Progenitor cell of endocrine pancreas (in vitro differentiated cells): ENCODE measurements at regions not wholly inside any gene's neighbourhood (a gene's known extent, or its start where the extent isn't known, plus 50 kb on each side); places are given as distances from the start of the nearest gene placed in this dataset.

Source experiments
- DNase-seq: peaks from one replicate; pipeline ENCODE4 v3.0.0; 2021; ENCODE audit warnings: low spot score; ENCODE audit not compliant: unreplicated experiment
- H3K27ac Mint-ChIP-seq: 2 replicates; pipeline ENCODE4 v1.8.0; 2021; ENCODE audit warnings: mild to moderate bottlenecking, moderate library complexity, mixed read lengths
- H3K27me3 Mint-ChIP-seq: 2 replicates; pipeline ENCODE4 v1.8.0; 2021; ENCODE audit warnings: mixed read lengths
- H3K36me3 Mint-ChIP-seq: 2 replicates; pipeline ENCODE4 v1.8.0; 2022; ENCODE audit warnings: mixed read lengths; ENCODE audit not compliant: insufficient read depth
- H3K4me1 Mint-ChIP-seq: 2 replicates; pipeline ENCODE4 v1.8.0; 2021; ENCODE audit warnings: low read depth, mixed read lengths
- H3K4me3 Mint-ChIP-seq: 2 replicates; pipeline ENCODE4 v1.8.0; 2021; ENCODE audit warnings: low read depth, mild to moderate bottlenecking, moderate library complexity, mixed read lengths
- H3K9me3 Mint-ChIP-seq: 2 replicates; pipeline ENCODE4 v1.8.0; 2021; ENCODE audit warnings: low read depth, mixed read lengths
- TF ChIP-seq, protein P1 (sequence below): fragments of 200-600 bp; sonication (generic); IDR thresholded peaks from one replicate; pipeline ENCODE4 v1.5.0; 2021; ENCODE audit warnings: antibody characterized with exemption, mild to moderate bottlenecking; ENCODE audit not compliant: unreplicated experiment

DNA sequence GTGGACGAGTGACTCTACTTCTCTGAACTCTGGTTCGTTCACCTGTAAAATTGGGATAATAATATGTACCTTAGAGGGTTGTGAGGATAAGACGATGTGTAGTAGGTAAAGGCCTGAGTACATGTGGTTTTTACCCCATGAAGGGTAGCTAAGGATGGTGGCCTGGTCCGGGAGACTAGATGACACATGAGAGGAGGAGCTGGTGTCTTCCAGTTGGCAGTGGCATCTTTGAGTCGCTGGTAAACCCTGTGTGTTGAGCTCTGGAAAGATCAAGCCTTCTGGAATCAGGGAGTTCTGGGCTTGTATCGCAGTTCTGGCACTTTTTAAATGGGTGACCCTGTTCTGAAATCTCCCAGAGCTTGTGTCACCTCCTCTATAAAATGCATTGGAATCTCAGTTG lies 166.4 kb upstream of the ZNF618 start:
- peaks cover 2% of the 10 kb centered on the region for H3K36me3 Mint-ChIP-seq
- no peak overlapping the region for H3K4me3 Mint-ChIP-seq
- TF ChIP-seq, protein P1, sequence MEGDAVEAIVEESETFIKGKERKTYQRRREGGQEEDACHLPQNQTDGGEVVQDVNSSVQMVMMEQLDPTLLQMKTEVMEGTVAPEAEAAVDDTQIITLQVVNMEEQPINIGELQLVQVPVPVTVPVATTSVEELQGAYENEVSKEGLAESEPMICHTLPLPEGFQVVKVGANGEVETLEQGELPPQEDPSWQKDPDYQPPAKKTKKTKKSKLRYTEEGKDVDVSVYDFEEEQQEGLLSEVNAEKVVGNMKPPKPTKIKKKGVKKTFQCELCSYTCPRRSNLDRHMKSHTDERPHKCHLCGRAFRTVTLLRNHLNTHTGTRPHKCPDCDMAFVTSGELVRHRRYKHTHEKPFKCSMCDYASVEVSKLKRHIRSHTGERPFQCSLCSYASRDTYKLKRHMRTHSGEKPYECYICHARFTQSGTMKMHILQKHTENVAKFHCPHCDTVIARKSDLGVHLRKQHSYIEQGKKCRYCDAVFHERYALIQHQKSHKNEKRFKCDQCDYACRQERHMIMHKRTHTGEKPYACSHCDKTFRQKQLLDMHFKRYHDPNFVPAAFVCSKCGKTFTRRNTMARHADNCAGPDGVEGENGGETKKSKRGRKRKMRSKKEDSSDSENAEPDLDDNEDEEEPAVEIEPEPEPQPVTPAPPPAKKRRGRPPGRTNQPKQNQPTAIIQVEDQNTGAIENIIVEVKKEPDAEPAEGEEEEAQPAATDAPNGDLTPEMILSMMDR: no peak
- H3K4me1 Mint-ChIP-seq: peaks cover 6% of the 10 kb centered on the region
- peaks cover 6% of the 10 kb centered on the region for H3K27me3 Mint-ChIP-seq
- H3K27ac Mint-ChIP-seq: no peak overlapping the region
- no peak for DNase-seq
- H3K9me3 Mint-ChIP-seq: peaks cover 20% of the 10 kb centered on the region

DNA sequence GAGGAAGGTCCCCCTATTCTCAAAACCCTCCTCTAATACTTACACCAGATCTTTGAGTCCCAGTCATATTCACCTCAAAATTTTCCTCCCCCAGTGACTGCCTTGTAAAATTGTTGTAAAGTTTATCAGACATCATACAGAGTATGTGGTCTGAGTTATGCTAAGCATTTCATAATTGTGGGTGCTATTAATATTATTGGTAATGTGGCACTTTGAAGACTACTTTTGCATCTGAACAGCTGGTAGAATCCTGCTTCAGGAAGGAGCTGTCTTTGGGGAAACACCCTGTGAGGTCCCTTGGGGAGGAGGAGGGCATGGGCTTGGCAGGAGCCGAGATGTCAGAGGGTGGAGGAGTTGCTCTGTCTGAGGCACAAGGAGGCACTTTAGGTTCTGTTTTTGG lies 164.9 kb upstream of the ZNF618 start:
- H3K4me1 Mint-ChIP-seq: no peaks in the 10 kb centered on the region
- H3K4me3 Mint-ChIP-seq: no peak overlapping the region
- TF ChIP-seq, protein P1: no peak
- peaks cover 6% of the 10 kb centered on the region for H3K27me3 Mint-ChIP-seq
- no peak for DNase-seq
- no peak overlapping the region for H3K27ac Mint-ChIP-seq
- H3K9me3 Mint-ChIP-seq: peaks cover 28% of the 10 kb centered on the region
- H3K36me3 Mint-ChIP-seq: peaks cover 2% of the 10 kb centered on the region

DNA sequence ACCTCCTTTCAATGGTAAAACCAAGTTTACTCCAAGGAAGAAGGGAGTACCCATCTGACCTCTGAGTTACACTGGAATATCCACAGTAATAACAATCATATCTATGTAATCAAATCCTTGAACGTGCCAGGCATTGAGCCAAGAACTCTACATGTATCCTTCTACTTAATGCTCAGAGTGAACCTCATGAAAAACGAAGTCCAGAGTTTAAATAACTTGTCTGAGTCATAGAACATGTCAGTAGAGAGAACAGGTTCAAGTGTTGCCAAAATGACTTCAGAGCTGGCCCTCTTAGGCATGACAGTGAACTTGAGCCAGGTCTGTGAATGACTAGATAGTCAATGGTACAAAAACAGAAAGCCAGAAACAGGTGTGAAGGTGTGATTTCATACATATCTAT lies 164.1 kb upstream of the ZNF618 start:
- Mint-ChIP-seq H3K4me1 (no peaks in the 10 kb centered on the region), H3K27me3 (peaks cover 6% of the 10 kb centered on the region), H3K36me3 (peaks cover 2% of the 10 kb centered on the region), H3K27ac (no peak overlapping the region), H3K4me3 (no peak overlapping the region), H3K9me3 (peaks cover 28% of the 10 kb centered on the region)
- no peak for DNase-seq
- TF ChIP-seq, protein P1: no peak

DNA sequence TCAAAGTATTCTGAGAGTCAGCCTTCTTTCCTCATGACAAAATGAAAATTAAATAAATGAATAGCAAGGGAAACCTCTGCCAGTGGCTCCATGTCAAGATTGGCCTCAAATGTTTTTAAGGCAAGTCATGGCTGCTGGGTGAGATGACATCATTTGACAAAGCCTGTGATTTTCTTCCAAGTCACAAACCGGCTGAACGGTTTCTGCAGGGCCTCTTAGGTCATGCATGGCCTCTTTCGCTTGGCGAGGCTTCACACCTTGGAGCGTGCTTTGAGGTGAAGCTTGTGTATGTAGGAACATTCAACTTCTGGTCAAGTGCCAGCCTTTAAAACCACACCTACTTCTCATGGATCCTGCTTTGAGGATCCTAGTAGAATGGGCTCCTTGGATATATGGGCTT lies 161.0 kb upstream of the ZNF618 start:
- Mint-ChIP-seq H3K27ac (no peak overlapping the region), H3K9me3 (peaks cover 19% of the 10 kb centered on the region), H3K4me1 (no peaks in the 10 kb centered on the region), H3K36me3 (no peaks in the 10 kb centered on the region), H3K4me3 (no peak overlapping the region), H3K27me3 (peaks cover 21% of the 10 kb centered on the region)
- DNase-seq: no peak
- TF ChIP-seq, protein P1: no peak

DNA sequence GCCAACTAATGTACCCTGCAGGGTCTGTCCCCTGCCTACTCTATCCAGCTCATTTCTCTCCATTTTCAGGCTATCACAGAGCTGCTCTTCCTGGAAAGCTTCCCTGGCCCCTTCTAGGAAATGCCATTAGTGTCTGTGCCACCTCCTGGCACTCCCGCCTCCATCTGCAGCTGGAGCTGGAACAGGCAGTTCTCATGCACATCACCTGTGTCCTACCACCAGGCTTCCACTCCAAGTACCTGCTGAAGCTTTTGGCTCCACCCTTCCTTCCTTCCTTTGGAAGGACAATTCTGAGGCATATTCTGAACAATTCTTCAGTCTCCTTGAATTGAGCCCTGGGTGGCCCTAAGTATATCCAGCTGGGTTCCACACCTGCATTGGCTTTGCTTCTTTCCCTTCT lies 156.2 kb upstream of the ZNF618 start:
- TF ChIP-seq, protein P1: no peak
- no peaks in the 10 kb centered on the region for H3K4me1 Mint-ChIP-seq
- H3K4me3 Mint-ChIP-seq: no peak overlapping the region
- DNase-seq: no peak
- H3K27ac Mint-ChIP-seq: no peak overlapping the region
- no peaks in the 10 kb centered on the region for H3K36me3 Mint-ChIP-seq
- H3K9me3 Mint-ChIP-seq: peaks cover 13% of the 10 kb centered on the region
- H3K27me3 Mint-ChIP-seq: peaks cover 23% of the 10 kb centered on the region
